ENCODE measurements at regions not wholly inside any gene's neighbourhood (a gene's known extent, or its start where the extent isn't known, plus 50 kb on each side); places are given as distances from the start of the nearest gene placed in this dataset.

- no peaks in the 10 kb centered on the region for H3K79me2 ChIP-seq (ENCODE audit: control insufficient read depth in 1 of 2, insufficient read depth in 2 of 2, low read length in 2 of 2)
- no peak overlapping the region for H3K14ac ChIP-seq (ENCODE audit: insufficient read length)
- 0 out of 2 replicates have a peak, but pooled peaks cover 2% of the 10 kb centered on the region for H3K23me2 ChIP-seq (ENCODE audit: low read depth, low read length)
- no peaks in the 10 kb centered on the region for H3K27me3 ChIP-seq (replicated peaks in 1 of 4; ENCODE audit: control insufficient read depth in 3 of 4, extremely low read depth in 1 of 4, insufficient read depth in 3 of 4, low read length in 3 of 4)
- FAIRE-seq (no peak), DNase-seq (ENCODE audit: low read depth in 1 of 2, low spot score in 2 of 2) (no peak)
- no peak overlapping the region for H3K56ac ChIP-seq (replicated peaks; ENCODE audit: insufficient read length, low read depth, low read length)
- H3K18ac ChIP-seq (ENCODE audit: extremely low read depth, low read length): no peak overlapping the region
- no peaks in the 10 kb centered on the region for H3K79me1 ChIP-seq (ENCODE audit: low read depth, low read length)
- H3K9me3 ChIP-seq (ENCODE audit: insufficient read depth in 2 of 2, low read depth in 1 of 2, low read length in 1 of 2): no peaks in the 10 kb centered on the region
- peaks cover 0 to 6% (median 2%) of the 10 kb centered on the region in 4 experiments; a peak in 3 of 7 replicates for H3K4me1 ChIP-seq (replicated peaks in 1 of 4; ENCODE audit: control insufficient read depth in 3 of 4, insufficient read depth in 4 of 4, low read length in 3 of 4)
- no peak overlapping the region for H4K5ac ChIP-seq (ENCODE audit: insufficient read length, low read depth, low read length)
- no peak overlapping the region for H3K4me3 ChIP-seq (ENCODE audit: extremely low read depth in 1 of 4, insufficient read depth in 2 of 4, low read depth in 3 of 4, low read length in 4 of 4)
- no peak overlapping the region for H3K4me2 ChIP-seq (ENCODE audit: insufficient read depth in 1 of 2, low read depth in 2 of 2, low read length in 2 of 2)
- no peak overlapping the region for H3K4ac ChIP-seq (replicated peaks; ENCODE audit: insufficient read length, low read depth, low read length)
- POLR2A ChIA-PET (ENCODE audit: partially characterized antibody): no interaction called here
- H4K8ac ChIP-seq (ENCODE audit: extremely low read depth, insufficient read depth, low read length): no peak overlapping the region
- no peak overlapping the region for H2AK5ac ChIP-seq (ENCODE audit: low read depth, low read length)
- H2AFZ ChIP-seq (ENCODE audit: low read length): no peak overlapping the region
- H4K20me1 ChIP-seq (replicated peaks in 1 of 2; ENCODE audit: control insufficient read depth in 1 of 2, insufficient read depth in 2 of 2, low read length in 2 of 2): no peaks in the 10 kb centered on the region
- H2BK5ac ChIP-seq (ENCODE audit: low read depth, low read length): no peak overlapping the region
- H3K9ac ChIP-seq (replicated peaks in 1 of 4; ENCODE audit: extremely low read depth in 1 of 4, low read depth in 3 of 4, low read length in 3 of 4): no peak overlapping the region
- H3K27ac ChIP-seq (ENCODE audit: low read depth, low read length): no peak overlapping the region
- 87% methylated on average over 6 of the region's 8 CpGs; no CpG with 5 or more reads in 1 of the 2 experiments for WGBS, 2 experiments (ENCODE audit: extremely low coverage in 1 of 2, insufficient coverage in 1 of 2, insufficient read length in 1 of 2, insufficient replicate concordance in 2 of 2, low coverage in 1 of 2, low lambda C conversion rate in 2 of 2, missing lambda C conversion rate in 1 of 2)
- H3K36me3 ChIP-seq (ENCODE audit: control insufficient read depth in 2 of 4, insufficient read depth in 4 of 4, low read length in 3 of 4): no peaks in the 10 kb centered on the region
- CTCF ChIA-PET (ENCODE audit: partially characterized antibody): interaction anchor here (1.5 to 2.4 kb wide), 2 partner anchors 12 to 145 kb away, joined by 3 to 5 read pairs; partner anchors contain the start of gene RGMA
- no peak overlapping the region for H2BK15ac ChIP-seq (ENCODE audit: low read length)
- no peak overlapping the region for H2BK120ac ChIP-seq (replicated peaks; ENCODE audit: low read depth, low read length)
- H2BK20ac ChIP-seq (ENCODE audit: low read length): no peak overlapping the region
- no peak overlapping the region for H4K91ac ChIP-seq (replicated peaks; ENCODE audit: insufficient read length, low read length)
- H2BK12ac ChIP-seq (ENCODE audit: low read depth, low read length): no peak overlapping the region
- no peak overlapping the region for H3K23ac ChIP-seq (ENCODE audit: insufficient read length)
- no peak for TF ChIP-seq KDM5A (IDR thresholded peaks at IDR 0.05; ENCODE audit: low read length)
- TF ChIP-seq KDM1A (IDR thresholded peaks at IDR 0.05; ENCODE audit: borderline replicate concordance, low read length): no peak
- no peak for TF ChIP-seq HDAC2 (IDR thresholded peaks at IDR 0.05; ENCODE audit: borderline replicate concordance in 1 of 2, low read depth in 2 of 2, low read length in 2 of 2)
- no peak for TF ChIP-seq YY1 (IDR thresholded peaks at IDR 0.05; ENCODE audit: low read depth, low read length)
- TF ChIP-seq SAP30 (IDR thresholded peaks at IDR 0.05; ENCODE audit: insufficient read depth, insufficient replicate concordance, low read length): no peak
- TF ChIP-seq CREB1 (IDR thresholded peaks at IDR 0.05): no peak
- TF ChIP-seq POU5F1 (IDR thresholded peaks at IDR 0.05; ENCODE audit: low read depth, low read length): no peak
- TF ChIP-seq EZH2 (IDR thresholded peaks at IDR 0.05; ENCODE audit: low read depth, low read length, severe bottlenecking): no peak
- TF ChIP-seq BRCA1 (IDR thresholded peaks at IDR 0.05; ENCODE audit: low read depth, low read length): no peak
- TF ChIP-seq RBBP5 (IDR thresholded peaks at IDR 0.05; ENCODE audit: borderline replicate concordance, low read depth, low read length): no peak
- TF ChIP-seq EP300 (IDR thresholded peaks at IDR 0.05; ENCODE audit: borderline replicate concordance in 1 of 2, low read depth in 2 of 2, low read length in 2 of 2): no peak
- no peak for TF ChIP-seq SIX5 (IDR thresholded peaks at IDR 0.05; ENCODE audit: low read depth, low read length)
- TF ChIP-seq MAFK (IDR thresholded peaks at IDR 0.05; ENCODE audit: low read depth, low read length): no peak
- TF ChIP-seq PHF8 (conservative IDR thresholded peaks at IDR 0.05; ENCODE audit: low read depth, low read length): no peak
- TF ChIP-seq TAF1 (IDR thresholded peaks at IDR 0.05; ENCODE audit: low read depth, low read length): no peak
These were observed 143.8 kb upstream of the RGMA start for GRCh38 chr15:93232845-93233244.

Measured in H1 (cell line).